A673 (cell line): ENCODE measurements at regions not wholly inside any gene's neighbourhood (a gene's known extent, or its start where the extent isn't known, plus 50 kb on each side); places are given as distances from the start of the nearest gene placed in this dataset.

Experiments
- BruUV-seq: library from RNA; stranded (reverse); fragments of 400-500 nt; replicated peaks from 2 replicates; lab custom pipeline; 2021; lab: Mats Ljungman, UMichigan
- CTCF ChIA-PET: fragments of 300-600 bp; sonication (Branson Sonifier 250); formaldehyde crosslinking; loops from one replicate; lab custom pipeline; 2022; ENCODE audit warnings: antibody characterized with exemption; lab: Charles Lee
- POLR2A ChIA-PET: fragments of 300-600 bp; sonication (Branson Sonifier 250); formaldehyde crosslinking; loops from one replicate; lab custom pipeline; 2022; ENCODE audit warnings: antibody characterized with exemption; ENCODE audit not compliant: low non-redundant PET; lab: Charles Lee
- DNase-seq: peaks from one replicate; pipeline ENCODE4 v3.0.0-alpha.2; 2015; ENCODE audit warnings: low spot score
- H3K27ac ChIP-seq: fragments of 200-600 bp; sonication (generic); 2 replicates; pipeline ENCODE4 v1.5.1; 2016; ENCODE audit warnings: mixed run types, low read depth, mild to moderate bottlenecking, mixed read lengths, antibody characterized with exemption, low read length; ENCODE audit not compliant: poor library complexity, severe bottlenecking
- H3K27me3 ChIP-seq: fragments of 200-600 bp; sonication (generic); replicated peaks from 2 replicates; pipeline ENCODE4 v1.6.1; 2017; ENCODE audit warnings: mixed run types, low read depth, mild to moderate bottlenecking, mixed read lengths, antibody characterized with exemption, low read length; ENCODE audit not compliant: insufficient read depth, poor library complexity
- H3K36me3 ChIP-seq: fragments of 200-600 bp; sonication (generic); 2 replicates; pipeline ENCODE4 v1.6.1; 2016; ENCODE audit warnings: mixed run types, mild to moderate bottlenecking, mixed read lengths, antibody characterized with exemption, low read length; ENCODE audit not compliant: insufficient read depth, poor library complexity, severe bottlenecking
- H3K4me1 ChIP-seq: fragments of 200-600 bp; sonication (generic); 2 replicates; pipeline ENCODE4 v1.6.1; 2017; ENCODE audit warnings: mixed run types, mild to moderate bottlenecking, mixed read lengths, antibody characterized with exemption, low read length; ENCODE audit not compliant: insufficient read depth, poor library complexity, severe bottlenecking
- H3K4me3 ChIP-seq: fragments of 200-600 bp; sonication (generic); 2 replicates; pipeline ENCODE4 v1.5.1; 2016; ENCODE audit warnings: low read depth, mixed run types, mild to moderate bottlenecking, mixed read lengths, low read length; ENCODE audit not compliant: poor library complexity, severe bottlenecking
- H3K9me3 ChIP-seq: fragments of 200-600 bp; sonication (generic); 2 replicates; pipeline ENCODE4 v1.6.1; 2016; ENCODE audit warnings: mixed run types, low read depth, mild to moderate bottlenecking, mixed read lengths, antibody characterized with exemption, low read length; ENCODE audit not compliant: poor library complexity, severe bottlenecking
- CTCF ChIP-seq: fragments of 300-800, 200-600 bp; sonication (generic); conservative IDR thresholded peaks from 2 replicates; pipeline ENCODE4 v1.5.1; 2017; ENCODE audit warnings: low read depth, mild to moderate bottlenecking, antibody characterized with exemption, low read length, moderate library complexity, mixed read lengths
- EZH2 ChIP-seq: fragments of 200-600 bp; sonication (generic); IDR thresholded peaks from 2 replicates; pipeline ENCODE4 v1.6.1; 2017; ENCODE audit warnings: borderline replicate concordance, low read depth, mild to moderate bottlenecking, mixed read lengths, antibody characterized with exemption, low read length; ENCODE audit not compliant: poor library complexity, severe bottlenecking
- intact Hi-C: fragments of 100-400 bp; cut with micrococcal nuclease; formaldehyde crosslinking; loops from one replicate; pipeline ENCODE4 v1.10.0; 2022; ENCODE audit not compliant: unreplicated experiment

DNA sequence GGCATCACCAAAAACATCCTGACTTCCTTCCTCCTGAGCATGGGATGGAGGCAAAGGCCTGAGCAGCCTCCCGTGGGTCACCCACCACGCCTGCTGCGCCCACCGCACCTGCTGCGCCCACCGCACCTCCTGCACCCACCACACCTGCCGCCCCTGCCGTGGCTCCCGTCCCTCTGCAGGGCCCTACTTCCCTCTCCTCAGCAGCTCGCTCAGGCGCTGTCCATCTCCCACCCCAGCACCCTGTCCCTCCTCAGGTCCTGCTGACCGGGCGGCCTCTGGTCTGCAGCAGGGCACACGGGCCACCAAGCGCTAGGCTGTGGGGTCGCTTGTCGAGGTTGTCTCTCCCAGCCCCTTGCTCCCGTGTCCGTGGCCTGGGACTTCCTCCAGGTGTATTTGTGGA is 72.7 kb upstream of the SLCO4A1 start:
- no peak overlapping the region for H3K4me3 ChIP-seq
- no peaks in the 10 kb centered on the region for H3K36me3 ChIP-seq
- H3K4me1 ChIP-seq: no peaks in the 10 kb centered on the region
- TF ChIP-seq EZH2 (no peak), CTCF (no peak)
- peaks cover 44% of the 10 kb centered on the region for H3K27me3 ChIP-seq
- intact Hi-C loops: no loop called here
- ChIA-PET POLR2A (no interaction called here), CTCF (no interaction called here)
- no TSS peak for BruUV-seq
- no peak overlapping the region for H3K27ac ChIP-seq
- H3K9me3 ChIP-seq: no peaks in the 10 kb centered on the region
- DNase-seq: no peak

DNA sequence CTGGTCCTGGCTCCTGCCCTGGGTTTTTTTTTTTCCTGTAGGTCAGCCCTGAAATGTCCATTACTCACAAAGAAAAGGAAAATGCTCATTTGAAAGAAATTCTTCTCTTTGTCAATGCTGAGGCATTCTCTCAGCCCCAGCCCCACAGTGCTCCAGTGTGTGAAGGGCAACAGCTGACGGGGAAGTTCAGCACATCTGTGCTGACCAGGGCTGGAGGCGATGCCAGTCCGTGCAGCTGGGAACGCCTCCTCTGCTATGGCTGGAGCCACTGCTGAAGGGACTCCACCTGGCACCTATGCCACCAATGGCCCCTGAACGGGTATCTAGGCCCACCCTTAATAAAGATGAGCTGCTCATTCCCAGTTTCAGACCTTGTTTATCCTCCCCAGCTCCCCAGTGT is 71.9 kb upstream of the SLCO4A1 start:
- no peaks in the 10 kb centered on the region for H3K36me3 ChIP-seq
- ChIA-PET POLR2A (interaction anchor here (0.5 kb wide), 1 partner anchor 28 kb away, joined by 3 read pairs; no protein-coding TSS in a partner anchor), CTCF (no interaction called here)
- no peak for DNase-seq
- TF ChIP-seq EZH2: no peak
- peaks cover 52% of the 10 kb centered on the region for H3K27me3 ChIP-seq
- BruUV-seq: no TSS peak
- no peak overlapping the region for H3K27ac ChIP-seq
- no peaks in the 10 kb centered on the region for H3K4me1 ChIP-seq
- H3K9me3 ChIP-seq: no peaks in the 10 kb centered on the region
- H3K4me3 ChIP-seq: no peak overlapping the region
- intact Hi-C loops: no loop called here

- POLR2A ChIA-PET: interaction anchor here (0.5 kb wide), 1 partner anchor 27 kb away, joined by 3 read pairs; no protein-coding TSS in a partner anchor
- CTCF ChIA-PET: interaction anchor here (0.9 kb wide), 1 partner anchor 245 kb away, joined by 9 read pairs; the partner anchor contains the start of gene COL9A3
- no peak for TF ChIP-seq EZH2
- no peak for TF ChIP-seq CTCF
Observed at GRCh38 chr20:62570897-62571668, 71.2 kb upstream of the SLCO4A1 start.

More at GRCh38 chr20:62570897-62571668, 71.2 kb upstream of the SLCO4A1 start:
- H3K27me3 ChIP-seq: peaks cover 59% of the 10 kb centered on the region
- no peak for DNase-seq
- no peak overlapping the region for H3K27ac ChIP-seq
- no TSS peak for BruUV-seq
- H3K4me1 ChIP-seq: no peaks in the 10 kb centered on the region
- intact Hi-C loops: no loop called here
- no peaks in the 10 kb centered on the region for H3K9me3 ChIP-seq
- no peaks in the 10 kb centered on the region for H3K36me3 ChIP-seq
- H3K4me3 ChIP-seq: no peak overlapping the region
